ENCODE measurements at regions not wholly inside any gene's neighbourhood (a gene's known extent, or its start where the extent isn't known, plus 50 kb on each side); places are given as distances from the start of the nearest gene placed in this dataset.

GRCh38 chr5:74205767-74206578, 434.6 kb downstream of the ENC1 start:
- no peak for DNase-seq

GRCh38 chr5:74201334-74202081, 439.0 kb downstream of the ENC1 start:
- no peak for DNase-seq

GRCh38 chr5:74200560-74200959, 440.0 kb downstream of the ENC1 start:
- no peak for DNase-seq

GRCh38 chr5:74199436-74200210, 440.9 kb downstream of the ENC1 start:
- no peak for DNase-seq

- no peak for DNase-seq
These were observed 441.5 kb downstream of the ENC1 start for GRCh38 chr5:74199005-74199404.

- no peak for DNase-seq
These were observed 442.4 kb downstream of the ENC1 start for GRCh38 chr5:74198156-74198555.

- no peak for DNase-seq
These were observed 444.3 kb downstream of the ENC1 start for GRCh38 chr5:74196233-74196632.

- DNase-seq, result no peak
These were observed 446.3 kb downstream of the ENC1 start for GRCh38 chr5:74194196-74194595.

- DNase-seq, result no peak
These were observed 447.8 kb downstream of the ENC1 start for GRCh38 chr5:74192606-74193299.

- no peak for DNase-seq
These were observed 452.0 kb downstream of the ENC1 start for GRCh38 chr5:74188351-74189105.

GRCh38 chr5:74187757-74188156, 452.8 kb downstream of the ENC1 start:
- no peak for DNase-seq

GRCh38 chr5:74186356-74187315, 453.9 kb downstream of the ENC1 start:
- no peak for DNase-seq

GRCh38 chr5:74185599-74185998, 454.9 kb downstream of the ENC1 start:
- DNase-seq, result no peak

GRCh38 chr5:74184649-74185048, 455.9 kb downstream of the ENC1 start:
- no peak for DNase-seq

- no peak for DNase-seq
These were observed 457.5 kb downstream of the ENC1 start for GRCh38 chr5:74183041-74183440.

- DNase-seq, result no peak
These were observed 457.9 kb downstream of the ENC1 start for GRCh38 chr5:74182603-74183002.

- no peak for DNase-seq
These were observed 460.8 kb downstream of the ENC1 start for GRCh38 chr5:74179701-74180100.

GRCh38 chr5:74179179-74179578, 461.3 kb downstream of the ENC1 start:
- DNase-seq, result no peak

GRCh38 chr5:74177961-74178360, 462.6 kb downstream of the ENC1 start:
- DNase-seq, result no peak

- no peak for DNase-seq
These were observed 466.2 kb downstream of the ENC1 start for GRCh38 chr5:74174366-74174765.

GRCh38 chr5:74173665-74174064, 466.9 kb downstream of the ENC1 start:
- DNase-seq, result no peak

Data from NCI-H526 treated with DMSO at 0.1 percent for 48 hours (cell line).